ENCODE measurements at regions not wholly inside any gene's neighbourhood (a gene's known extent, or its start where the extent isn't known, plus 50 kb on each side); places are given as distances from the start of the nearest gene placed in this dataset.
"Not testable (repeated sequence)": the region's sequence is repeated elsewhere in the genome, so short reads cannot be mapped to it uniquely, and the experiment has no call there.

GRCh38 chr2:126953483-126953882 lies 54.8 kb downstream of the TEX51 start (continued):
- TF ChIP-seq, protein P1, sequence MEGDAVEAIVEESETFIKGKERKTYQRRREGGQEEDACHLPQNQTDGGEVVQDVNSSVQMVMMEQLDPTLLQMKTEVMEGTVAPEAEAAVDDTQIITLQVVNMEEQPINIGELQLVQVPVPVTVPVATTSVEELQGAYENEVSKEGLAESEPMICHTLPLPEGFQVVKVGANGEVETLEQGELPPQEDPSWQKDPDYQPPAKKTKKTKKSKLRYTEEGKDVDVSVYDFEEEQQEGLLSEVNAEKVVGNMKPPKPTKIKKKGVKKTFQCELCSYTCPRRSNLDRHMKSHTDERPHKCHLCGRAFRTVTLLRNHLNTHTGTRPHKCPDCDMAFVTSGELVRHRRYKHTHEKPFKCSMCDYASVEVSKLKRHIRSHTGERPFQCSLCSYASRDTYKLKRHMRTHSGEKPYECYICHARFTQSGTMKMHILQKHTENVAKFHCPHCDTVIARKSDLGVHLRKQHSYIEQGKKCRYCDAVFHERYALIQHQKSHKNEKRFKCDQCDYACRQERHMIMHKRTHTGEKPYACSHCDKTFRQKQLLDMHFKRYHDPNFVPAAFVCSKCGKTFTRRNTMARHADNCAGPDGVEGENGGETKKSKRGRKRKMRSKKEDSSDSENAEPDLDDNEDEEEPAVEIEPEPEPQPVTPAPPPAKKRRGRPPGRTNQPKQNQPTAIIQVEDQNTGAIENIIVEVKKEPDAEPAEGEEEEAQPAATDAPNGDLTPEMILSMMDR (IDR thresholded peaks at IDR 0.05; ENCODE audit: poor library complexity, severe bottlenecking), result no peak
- no peak for TF ChIP-seq SMC3 (conservative IDR thresholded peaks at IDR 0.05; ENCODE audit: poor library complexity)

- Histone ChIP-seq H3K36me3 (ENCODE audit: insufficient read depth, low read length) (no peaks in the 10 kb centered on the region), H3F3A (ENCODE audit: insufficient read depth, low read length, poor library complexity, severe bottlenecking) (no peaks in the 10 kb centered on the region), H3K9me3 (ENCODE audit: low read length) (no peaks in the 10 kb centered on the region), H3K9ac (ENCODE audit: low read length) (no peak overlapping the region), H3K4me2 (ENCODE audit: low read length) (no peak overlapping the region), H3K4me3 (ENCODE audit: low read length) (no peak overlapping the region), H2AFZ (ENCODE audit: low read depth, low read length) (no peak overlapping the region), H3K27me3 (ENCODE audit: insufficient read depth, low read depth, low read length) (no peaks in the 10 kb centered on the region), H3K9me2 (ENCODE audit: insufficient read depth, low read length) (no peaks in the 10 kb centered on the region), H3K27ac (ENCODE audit: low read length) (no peak overlapping the region), H4K20me1 (ENCODE audit: insufficient read depth) (no peaks in the 10 kb centered on the region), H3K79me2 (replicated peaks; ENCODE audit: insufficient read depth, low read length) (no peaks in the 10 kb centered on the region)
- TF ChIP-seq SMC3 (conservative IDR thresholded peaks at IDR 0.05; ENCODE audit: poor library complexity), result no peak
- no peak for TF ChIP-seq EP300 (conservative IDR thresholded peaks at IDR 0.05; ENCODE audit: poor library complexity, severe bottlenecking)
- TF ChIP-seq MXI1 (conservative IDR thresholded peaks at IDR 0.05; ENCODE audit: poor library complexity, severe bottlenecking), result no peak
- TF ChIP-seq RAD21 (conservative IDR thresholded peaks at IDR 0.05), result no peak
- TF ChIP-seq EZH2 (IDR thresholded peaks at IDR 0.05; ENCODE audit: borderline replicate concordance, insufficient read depth, low read length, poor library complexity, severe bottlenecking), result no peak
- TF ChIP-seq TAF1 (IDR thresholded peaks at IDR 0.05; ENCODE audit: low read depth), result no peak
- no peak for TF ChIP-seq POLR2AphosphoS5 (IDR thresholded peaks at IDR 0.05)
- no peak for TF ChIP-seq REST (IDR thresholded peaks at IDR 0.05; ENCODE audit: borderline replicate concordance)
- TF ChIP-seq, protein P1 (IDR thresholded peaks at IDR 0.05; ENCODE audit: poor library complexity, severe bottlenecking), result no peak
These were observed 56.1 kb downstream of the TEX51 start for GRCh38 chr2:126954831-126955230.

GRCh38 chr2:126956773-126957172 lies 58.1 kb downstream of the TEX51 start:
- H3K4me2 ChIP-seq (ENCODE audit: low read length); H4K20me1 ChIP-seq (ENCODE audit: insufficient read depth); H2AFZ ChIP-seq (ENCODE audit: low read depth, low read length); H3K36me3 ChIP-seq (ENCODE audit: insufficient read depth, low read length); H3K27me3 ChIP-seq (ENCODE audit: insufficient read depth, low read depth, low read length); H3F3A ChIP-seq (ENCODE audit: insufficient read depth, low read length, poor library complexity, severe bottlenecking); H3K79me2 ChIP-seq (replicated peaks; ENCODE audit: insufficient read depth, low read length); H3K4me3 ChIP-seq (ENCODE audit: low read length); H3K9me3 ChIP-seq (ENCODE audit: low read length); H3K9ac ChIP-seq (ENCODE audit: low read length); H3K27ac ChIP-seq (ENCODE audit: low read length); H3K9me2 ChIP-seq (ENCODE audit: insufficient read depth, low read length): not testable (repeated sequence)

Data from neural cell (in vitro differentiated cells).